SK-N-SH (cell line): ENCODE measurements at regions not wholly inside any gene's neighbourhood (a gene's known extent, or its start where the extent isn't known, plus 50 kb on each side); places are given as distances from the start of the nearest gene placed in this dataset.

Source experiments
- CTCF ChIP-seq: fragments of 200-600 bp; sonication (generic); IDR thresholded peaks from 2 replicates; pipeline ENCODE4 v1.6.1; 2017; ENCODE audit warnings: antibody characterized with exemption, mild to moderate bottlenecking, moderate library complexity
- EP300 ChIP-seq, 2 experiments: IDR thresholded peaks; 2 replicates each; pipeline versions ENCODE4 v1.4.0 to v1.6.1; 2012; ENCODE audit warnings: borderline replicate concordance in 1 of 2, low read depth in 1 of 2, low read length in 1 of 2
- MXI1 ChIP-seq: IDR thresholded peaks from 2 replicates; pipeline ENCODE4 v1.6.1; 2012; ENCODE audit warnings: mild to moderate bottlenecking, low read depth, low read length, improper control_type of control experiment
- NFIC ChIP-seq: IDR thresholded peaks from 2 replicates; pipeline ENCODE4 v1.4.0; 2012; ENCODE audit warnings: borderline replicate concordance
- RFX5 ChIP-seq: IDR thresholded peaks from 2 replicates; pipeline ENCODE4 v1.6.1; 2012; ENCODE audit warnings: mild to moderate bottlenecking, improper control_type of control experiment, low read length
- TAF1 ChIP-seq: IDR thresholded peaks from 2 replicates; pipeline ENCODE4 v1.6.1; 2012; ENCODE audit warnings: low read depth, mild to moderate bottlenecking, low read length, moderate library complexity, borderline replicate concordance
- USF1 ChIP-seq: IDR thresholded peaks from 2 replicates; pipeline ENCODE4 v1.4.0; 2012; ENCODE audit warnings: low read depth, borderline replicate concordance
- YY1 ChIP-seq: IDR thresholded peaks from 2 replicates; pipeline ENCODE4 v1.4.0; 2012; ENCODE audit warnings: low read depth, mild to moderate bottlenecking

- TF ChIP-seq CTCF (no peak), EP300 (IDR thresholded peaks at IDR 0.05; ENCODE audit: borderline replicate concordance in 1 of 2, low read depth in 1 of 2, low read length in 1 of 2) (peak in 1 of 2 experiments; percentile 75; a peak in 2 of 4 replicates), MXI1 (no peak), RFX5 (no peak), NFIC (peak; percentile 83), USF1 (no peak), TAF1 (no peak), YY1 (no peak)
Measured at GRCh38 chr4:143771269-143771668, 70.8 kb upstream of the FREM3 start.
